A549 (cell line): ENCODE measurements at regions not wholly inside any gene's neighbourhood (a gene's known extent, or its start where the extent isn't known, plus 50 kb on each side); places are given as distances from the start of the nearest gene placed in this dataset.

Experiments
- ATAC-seq, 2 experiments: fragments of 200-7000 bp in 1 of 2; fragments of >200 bp in 1 of 2; cut with Nextera tagmentation in 1 of 2; cut with Tn5 transposase in 1 of 2; 3 replicates each; pipeline versions ENCODE4 v1.8.0 to v1.9.1; 2018 to 2020; ENCODE audit warnings: mild to moderate bottlenecking in 1 of 2, moderate library complexity in 1 of 2
- CTCF ChIA-PET: fragments of 300-600 bp; sonication (Branson Sonifier 250); formaldehyde crosslinking; extraction: SDS; loops from one replicate; lab custom pipeline; 2021; ENCODE audit warnings: antibody characterized with exemption, inconsistent platforms; lab: Yijun Ruan, JAX
- POLR2A ChIA-PET: fragments of 350-600 bp; formaldehyde crosslinking; extraction: SDS; loops from one replicate; lab custom pipeline; 2021; ENCODE audit warnings: antibody characterized with exemption, inconsistent platforms; lab: Yijun Ruan, JAX
- DNase-seq, 2 experiments: peaks; one replicate each; pipeline versions ENCODE4 v3.0.0 to v3.0.0-alpha.2; 2011 to 2016; ENCODE audit warnings: low read depth in 1 of 2, low spot score in 1 of 2
- FAIRE-seq: peaks from 2 replicates; lab custom pipeline; 2011; peaks lifted over from hg19 to GRCh38; lab: Jason Lieb, UNC
- H3K27ac ChIP-seq, 2 experiments: fragments of >200 bp; sonication (Bioruptor Twin); formaldehyde crosslinking; 3 replicates each; pipeline ENCODE4 v1.5.1; 2016 to 2017
- H3K4me1 ChIP-seq: fragments of >200 bp; sonication (Bioruptor Twin); formaldehyde crosslinking; 3 replicates; pipeline ENCODE4 v1.6.1; 2016
- H3K4me2 ChIP-seq: fragments of >200 bp; sonication (Bioruptor Twin); formaldehyde crosslinking; 3 replicates; pipeline ENCODE4 v1.6.1; 2016
- H3K4me3 ChIP-seq: fragments of >200 bp; sonication (Bioruptor Twin); formaldehyde crosslinking; 3 replicates; pipeline ENCODE4 v1.5.1; 2016
- H3K9me3 ChIP-seq: fragments of >200 bp; sonication (Bioruptor Twin); formaldehyde crosslinking; 3 replicates; pipeline ENCODE4 v1.6.1; 2016
- CBX8 ChIP-seq: fragments of 200-600 bp; sonication (generic); IDR thresholded peaks from 2 replicates; pipeline ENCODE4 v1.6.1; 2016
- CEBPB ChIP-seq, 2 experiments: fragments of >200 bp in 1 of 2; sonication (Bioruptor Twin) in 1 of 2; formaldehyde crosslinking in 1 of 2; IDR thresholded peaks; 2 replicates each; pipeline ENCODE4 v1.6.1; 2012 to 2016
- CHD2 ChIP-seq: fragments of 150-350 bp; IDR thresholded peaks from 2 replicates; pipeline ENCODE4 v1.6.1; 2014; ENCODE audit warnings: low read length; ENCODE audit not compliant: partially characterized antibody
- ESRRA ChIP-seq: fragments of 150-350 bp; IDR thresholded peaks from 2 replicates; pipeline ENCODE4 v1.6.1; 2014; ENCODE audit warnings: mild to moderate bottlenecking, low read length, borderline replicate concordance
- FOXS1 ChIP-seq: fragments of 250-450 bp; sonication (Bioruptor Pico); IDR thresholded peaks from 2 replicates; pipeline ENCODE4 v1.5.0; 2020; ENCODE audit warnings: mild to moderate bottlenecking, moderate library complexity
- GATA3 ChIP-seq: IDR thresholded peaks from 2 replicates; pipeline ENCODE4 v1.6.1; 2012; ENCODE audit warnings: borderline replicate concordance
- HES2 ChIP-seq: fragments of >200 bp; sonication (Bioruptor Twin); formaldehyde crosslinking; IDR thresholded peaks from 2 replicates; pipeline ENCODE4 v1.6.1; 2016
- JUN ChIP-seq, 2 experiments: fragments of >200 bp; sonication (Bioruptor Twin); formaldehyde crosslinking; IDR thresholded peaks; 2 replicates in 1 of 2; 3 replicates in 1 of 2; pipeline ENCODE4 v1.6.1; 2016 to 2017
- NFE2L2 ChIP-seq: fragments of 150-350 bp; conservative IDR thresholded peaks from 2 replicates; pipeline ENCODE4 v1.6.1; 2014; ENCODE audit warnings: low read length
- NR3C1 ChIP-seq: fragments of >200 bp; sonication (Bioruptor Twin); formaldehyde crosslinking; IDR thresholded peaks from 3 replicates; pipeline ENCODE4 v1.6.1; 2017
- PHF8 ChIP-seq: fragments of 200-600 bp; sonication (generic); IDR thresholded peaks from 2 replicates; pipeline ENCODE4 v1.6.1; 2016; ENCODE audit warnings: low read depth, mild to moderate bottlenecking, antibody characterized with exemption, moderate library complexity, borderline replicate concordance
- POLR2A ChIP-seq: IDR thresholded peaks from 2 replicates; pipeline ENCODE4 v1.6.1; 2012; ENCODE audit warnings: mild to moderate bottlenecking, low read length
- RAD21 ChIP-seq, 2 experiments: fragments of >200 bp in 1 of 2; sonication (Bioruptor Twin) in 1 of 2; formaldehyde crosslinking in 1 of 2; IDR thresholded peaks in 1 of 2; conservative IDR thresholded peaks in 1 of 2; 2 replicates in 1 of 2; 3 replicates in 1 of 2; pipeline ENCODE4 v1.6.1; 2012 to 2018; ENCODE audit warnings: inconsistent platforms in 1 of 2
- REST ChIP-seq: fragments of 200-600 bp; sonication (generic); IDR thresholded peaks from 2 replicates; pipeline ENCODE4 v1.6.1; 2016; ENCODE audit warnings: antibody characterized with exemption, mild to moderate bottlenecking, moderate library complexity
- RFX5 ChIP-seq: fragments of 450-650 bp; IDR thresholded peaks from 2 replicates; pipeline ENCODE4 v1.7.1; 2014; ENCODE audit warnings: antibody characterized with exemption, mild to moderate bottlenecking, moderate library complexity
- TFCP2L1 ChIP-seq: fragments of 250-450 bp; sonication (Bioruptor Pico); IDR thresholded peaks from 2 replicates; pipeline ENCODE4 v1.5.0; 2021; ENCODE audit warnings: mild to moderate bottlenecking
- TP53 ChIP-seq: fragments of 250-450 bp; sonication (Bioruptor Pico); IDR thresholded peaks from 2 replicates; pipeline ENCODE4 v1.5.0; 2021; ENCODE audit warnings: mild to moderate bottlenecking, moderate library complexity
- ZC3H11A ChIP-seq: fragments of 450-650 bp; IDR thresholded peaks from 2 replicates; pipeline ENCODE4 v1.6.1; 2014; ENCODE audit warnings: antibody characterized with exemption, mild to moderate bottlenecking
- ZFP36 ChIP-seq: fragments of 450-650 bp; IDR thresholded peaks from 2 replicates; pipeline ENCODE4 v1.6.1; 2014; ENCODE audit warnings: borderline replicate concordance; ENCODE audit not compliant: partially characterized antibody
- WGBS: methylation state at CpG from one replicate; pipeline ENCODE4 v1.1.6; 2017; ENCODE audit errors: missing lambda C conversion rate; 5-methylcytosine and 5-hydroxymethylcytosine counted together
- TF ChIP-seq, protein P1 (sequence below): IDR thresholded peaks from 2 replicates; pipeline ENCODE4 v1.6.1; 2012
- TF ChIP-seq, protein P2 (sequence below): fragments of 250-450 bp; sonication (Bioruptor Pico); IDR thresholded peaks from 2 replicates; pipeline ENCODE4 v1.5.0; 2021; ENCODE audit warnings: mild to moderate bottlenecking, moderate library complexity, borderline replicate concordance

DNA sequence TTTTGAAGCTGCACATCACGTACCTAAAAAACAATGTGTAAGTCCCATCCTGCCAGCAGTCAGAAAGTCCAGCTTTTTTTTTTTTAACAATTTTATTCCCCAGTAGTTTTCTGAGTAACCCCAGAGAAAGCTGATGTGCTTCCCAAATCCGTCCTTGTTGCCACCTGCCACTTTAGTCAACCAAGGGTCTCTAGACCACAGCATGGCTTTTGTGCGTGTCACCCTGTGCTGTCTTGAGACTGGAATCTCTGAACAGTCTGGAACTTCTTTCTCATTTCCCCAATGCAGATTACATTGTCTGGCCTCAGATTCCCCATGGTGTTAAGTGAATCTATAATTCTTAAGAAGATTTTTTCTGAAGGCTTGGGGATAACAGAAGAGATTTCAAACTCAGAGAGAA is 289.2 kb upstream of the KLF12 start (continued):
- TF ChIP-seq, protein P1, sequence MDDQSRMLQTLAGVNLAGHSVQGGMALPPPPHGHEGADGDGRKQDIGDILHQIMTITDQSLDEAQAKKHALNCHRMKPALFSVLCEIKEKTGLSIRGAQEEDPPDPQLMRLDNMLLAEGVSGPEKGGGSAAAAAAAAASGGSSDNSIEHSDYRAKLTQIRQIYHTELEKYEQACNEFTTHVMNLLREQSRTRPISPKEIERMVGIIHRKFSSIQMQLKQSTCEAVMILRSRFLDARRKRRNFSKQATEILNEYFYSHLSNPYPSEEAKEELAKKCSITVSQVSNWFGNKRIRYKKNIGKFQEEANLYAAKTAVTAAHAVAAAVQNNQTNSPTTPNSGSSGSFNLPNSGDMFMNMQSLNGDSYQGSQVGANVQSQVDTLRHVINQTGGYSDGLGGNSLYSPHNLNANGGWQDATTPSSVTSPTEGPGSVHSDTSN, result no peak
- TF ChIP-seq NFE2L2, result no peak
- TF ChIP-seq GATA3, result no peak
- no peak for TF ChIP-seq HES2
- TF ChIP-seq FOXS1 (CRISPR knock-in tag), result no peak
- TF ChIP-seq TP53 (CRISPR knock-in tag), result no peak
- no peak for TF ChIP-seq CHD2

- no peak overlapping the region for H3K27ac ChIP-seq
- H3K4me2 ChIP-seq, result no peak overlapping the region
- ATAC-seq, result no peak
- H3K4me3 ChIP-seq, result no peak overlapping the region
- ChIA-PET POLR2A (no interaction called here), CTCF (no interaction called here)
- H3K4me1 ChIP-seq, result no peaks in the 10 kb centered on the region
- whole genome bisulfite sequencing, result 38% methylated on average over 2 of the region's 6 CpGs
- no peak for FAIRE-seq
- no peak for DNase-seq
- TF ChIP-seq RFX5, result no peak
- no peak for TF ChIP-seq CHD2
- no peak for TF ChIP-seq TFCP2L1 (CRISPR knock-in tag)
- TF ChIP-seq, protein P2, sequence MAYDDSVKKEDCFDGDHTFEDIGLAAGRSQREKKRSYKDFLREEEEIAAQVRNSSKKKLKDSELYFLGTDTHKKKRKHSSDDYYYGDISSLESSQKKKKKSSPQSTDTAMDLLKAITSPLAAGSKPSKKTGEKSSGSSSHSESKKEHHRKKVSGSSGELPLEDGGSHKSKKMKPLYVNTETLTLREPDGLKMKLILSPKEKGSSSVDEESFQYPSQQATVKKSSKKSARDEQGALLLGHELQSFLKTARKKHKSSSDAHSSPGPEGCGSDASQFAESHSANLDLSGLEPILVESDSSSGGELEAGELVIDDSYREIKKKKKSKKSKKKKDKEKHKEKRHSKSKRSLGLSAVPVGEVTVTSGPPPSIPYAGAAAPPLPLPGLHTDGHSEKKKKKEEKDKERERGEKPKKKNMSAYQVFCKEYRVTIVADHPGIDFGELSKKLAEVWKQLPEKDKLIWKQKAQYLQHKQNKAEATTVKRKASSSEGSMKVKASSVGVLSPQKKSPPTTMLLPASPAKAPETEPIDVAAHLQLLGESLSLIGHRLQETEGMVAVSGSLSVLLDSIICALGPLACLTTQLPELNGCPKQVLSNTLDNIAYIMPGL, result no peak
- TF ChIP-seq HES2, result no peak
- no peak for TF ChIP-seq REST
- TF ChIP-seq CBX8, result no peak
- TF ChIP-seq CEBPB (IDR thresholded peaks at IDR 0.05), result no peak
- no peak for TF ChIP-seq ESRRA
- no peak for TF ChIP-seq ZC3H11A
- TF ChIP-seq GATA3, result no peak
- TF ChIP-seq POLR2A, result no peak
- no peak for TF ChIP-seq ZFP36
- TF ChIP-seq JUN (IDR thresholded peaks at IDR 0.05), result no peak
- TF ChIP-seq RAD21 (conservative IDR thresholded peaks at IDR 0.05 in 1 of 2, IDR thresholded peaks at IDR 0.05 in 1 of 2), result no peak
- TF ChIP-seq NR3C1, result no peak
- no peak for TF ChIP-seq PHF8
- TF ChIP-seq NFE2L2, result no peak
- no peaks in the 10 kb centered on the region; the same call in 2 of the 3 replicates for H3K9me3 ChIP-seq
Measured at GRCh38 chr13:74414458-74414857, 280.3 kb upstream of the KLF12 start.
